ENCODE measurements at regions not wholly inside any gene's neighbourhood (a gene's known extent, or its start where the extent isn't known, plus 50 kb on each side); places are given as distances from the start of the nearest gene placed in this dataset.

DNA sequence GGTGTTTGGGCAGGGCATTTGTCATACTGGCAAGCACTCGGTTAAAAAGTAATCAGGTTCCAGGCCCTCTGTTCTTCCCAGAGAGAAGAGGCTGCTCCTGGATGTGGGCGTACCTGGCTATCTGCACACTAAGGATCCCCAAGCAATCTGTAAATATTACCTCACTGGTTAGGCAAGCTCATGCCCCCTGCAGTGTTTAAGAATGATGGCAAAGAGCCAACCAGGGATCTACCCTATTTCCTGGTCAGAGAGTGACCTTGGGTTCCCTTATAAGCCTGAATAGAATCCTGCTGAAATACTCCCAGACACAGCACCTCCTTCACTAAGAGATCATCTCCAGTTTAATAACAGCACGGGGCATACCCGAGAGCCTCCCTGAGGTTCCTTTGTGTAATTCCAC lies 181.2 kb downstream of the PIK3R1 start:
- intact Hi-C loops (cut with DNase I) = no loop called here
- 24 to 29% methylated on average over 4 of the region's 4 CpGs for WGBS, 2 donors
- H3K9me3 ChIP-seq = no peaks in the 10 kb centered on the region
- H3K27me3 ChIP-seq = no peaks in the 10 kb centered on the region
- no peak for TF ChIP-seq POLR2A (IDR thresholded peaks at IDR 0.05)
- TF ChIP-seq, protein P1, sequence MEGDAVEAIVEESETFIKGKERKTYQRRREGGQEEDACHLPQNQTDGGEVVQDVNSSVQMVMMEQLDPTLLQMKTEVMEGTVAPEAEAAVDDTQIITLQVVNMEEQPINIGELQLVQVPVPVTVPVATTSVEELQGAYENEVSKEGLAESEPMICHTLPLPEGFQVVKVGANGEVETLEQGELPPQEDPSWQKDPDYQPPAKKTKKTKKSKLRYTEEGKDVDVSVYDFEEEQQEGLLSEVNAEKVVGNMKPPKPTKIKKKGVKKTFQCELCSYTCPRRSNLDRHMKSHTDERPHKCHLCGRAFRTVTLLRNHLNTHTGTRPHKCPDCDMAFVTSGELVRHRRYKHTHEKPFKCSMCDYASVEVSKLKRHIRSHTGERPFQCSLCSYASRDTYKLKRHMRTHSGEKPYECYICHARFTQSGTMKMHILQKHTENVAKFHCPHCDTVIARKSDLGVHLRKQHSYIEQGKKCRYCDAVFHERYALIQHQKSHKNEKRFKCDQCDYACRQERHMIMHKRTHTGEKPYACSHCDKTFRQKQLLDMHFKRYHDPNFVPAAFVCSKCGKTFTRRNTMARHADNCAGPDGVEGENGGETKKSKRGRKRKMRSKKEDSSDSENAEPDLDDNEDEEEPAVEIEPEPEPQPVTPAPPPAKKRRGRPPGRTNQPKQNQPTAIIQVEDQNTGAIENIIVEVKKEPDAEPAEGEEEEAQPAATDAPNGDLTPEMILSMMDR (IDR thresholded peaks at IDR 0.05) = no peak
- DNase-seq (peak; percentile 52 to 82 (median 63)), ATAC-seq (peak; percentile 89)
- H3K27ac ChIP-seq = peak overlapping the region; percentile 34 to 78 (median 71)
- no peak overlapping the region for H3K4me3 ChIP-seq
- H3K36me3 ChIP-seq (replicated peaks in 1 of 2; ENCODE audit: insufficient read depth in 1 of 2, low read depth in 2 of 2) = no peaks in the 10 kb centered on the region
- H3K4me1 ChIP-seq = peaks cover 19% of the 10 kb centered on the region

DNA sequence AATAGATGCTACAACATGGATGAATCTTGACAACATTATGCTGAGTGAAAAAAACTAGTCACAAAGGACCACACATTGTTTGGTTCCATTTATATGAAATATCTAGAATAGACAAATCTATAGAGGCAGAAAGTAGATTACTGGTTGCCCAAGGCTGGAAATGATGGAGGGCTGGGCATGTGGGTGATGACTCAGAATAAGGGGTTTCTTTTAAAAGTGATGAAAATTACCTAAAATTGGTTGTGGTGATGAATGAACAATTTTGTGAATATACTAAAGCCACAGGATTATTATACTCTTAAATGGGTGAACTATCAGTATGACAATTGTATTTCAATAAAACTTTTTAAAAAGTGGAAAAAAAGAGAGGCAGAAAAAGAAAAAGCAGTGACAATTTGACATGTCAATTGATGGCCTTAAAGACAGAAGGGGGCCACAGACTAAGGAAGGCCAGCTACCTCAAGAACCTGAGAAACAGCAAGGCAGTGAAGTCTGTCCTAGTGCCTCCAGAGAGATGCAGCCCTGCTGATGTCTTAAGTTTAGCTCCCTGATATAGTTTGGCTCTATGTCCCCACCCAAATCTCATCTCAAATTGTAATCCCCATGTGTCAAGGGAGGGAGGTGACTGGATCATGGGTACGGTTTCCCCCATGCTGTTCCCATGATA lies 182.7 kb downstream of the PIK3R1 start:
- intact Hi-C loops (cut with DNase I) = no loop called here
- ATAC-seq = no peak
- TF ChIP-seq POLR2A (IDR thresholded peaks at IDR 0.05) = no peak
- TF ChIP-seq, protein P1 (IDR thresholded peaks at IDR 0.05) = no peak
- Histone ChIP-seq H3K27ac (no peak overlapping the region), H3K27me3 (no peaks in the 10 kb centered on the region), H3K4me3 (no peak overlapping the region), H3K4me1 (peaks cover 19% of the 10 kb centered on the region), H3K36me3 (replicated peaks in 1 of 2; ENCODE audit: insufficient read depth in 1 of 2, low read depth in 2 of 2) (no peaks in the 10 kb centered on the region), H3K9me3 (no peaks in the 10 kb centered on the region)
- DNase-seq = no peak
- 100% methylated on average over 1 of the region's 1 CpG for WGBS, 2 donors

DNA sequence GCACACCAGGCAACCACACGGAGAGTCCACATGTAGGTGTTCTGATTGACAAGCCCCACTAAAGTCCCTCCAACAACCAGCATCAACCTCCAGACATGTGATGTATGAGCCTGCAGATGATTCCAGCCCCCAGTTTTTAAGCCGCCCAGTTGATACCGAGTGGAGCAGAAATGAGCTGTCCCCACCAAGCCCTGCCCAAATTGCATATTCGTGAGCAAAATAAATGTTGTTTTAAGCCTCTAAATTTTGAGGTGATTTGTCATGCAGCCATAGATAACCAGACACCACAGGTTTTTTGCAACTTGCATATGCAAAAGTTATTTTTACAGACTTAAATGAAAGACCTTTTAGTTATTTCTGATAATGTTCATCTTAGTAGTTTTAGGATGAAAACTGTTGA lies 187.7 kb downstream of the PIK3R1 start:
- H3K36me3 ChIP-seq (replicated peaks in 1 of 2; ENCODE audit: insufficient read depth in 1 of 2, low read depth in 2 of 2) = no peaks in the 10 kb centered on the region
- H3K27ac ChIP-seq = no peak overlapping the region
- no peaks in the 10 kb centered on the region for H3K9me3 ChIP-seq
- intact Hi-C loops (cut with DNase I) = no loop called here
- no peak for TF ChIP-seq POLR2A (IDR thresholded peaks at IDR 0.05)
- TF ChIP-seq, protein P1 (IDR thresholded peaks at IDR 0.05) = no peak
- peaks cover 3% of the 10 kb centered on the region for H3K4me1 ChIP-seq
- H3K27me3 ChIP-seq = no peaks in the 10 kb centered on the region
- ATAC-seq (no peak), DNase-seq (no peak)
- H3K4me3 ChIP-seq = no peak overlapping the region
- WGBS, 2 donors = 55 to 76% methylated on average over 4 of the region's 4 CpGs

DNA sequence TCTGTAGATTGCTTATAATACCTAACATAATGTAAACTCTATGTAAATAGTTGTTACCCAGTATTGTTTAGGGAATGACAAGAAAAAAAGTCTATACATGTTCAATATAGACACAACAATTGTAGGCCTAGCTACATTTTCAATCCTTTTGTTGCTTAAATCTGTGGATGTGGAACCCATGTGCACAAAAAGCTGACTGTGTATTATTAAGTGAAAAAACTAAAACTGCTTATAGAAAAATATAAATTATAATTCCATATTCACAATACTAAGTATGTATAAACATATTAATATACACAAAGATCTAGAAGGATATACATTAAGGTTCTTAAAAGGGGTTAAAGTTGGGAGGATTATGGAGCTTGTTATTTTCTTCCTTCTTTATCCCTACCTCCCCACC lies 188.7 kb downstream of the PIK3R1 start:
- ATAC-seq = no peak
- Histone ChIP-seq H3K36me3 (replicated peaks in 1 of 2; ENCODE audit: insufficient read depth in 1 of 2, low read depth in 2 of 2) (no peaks in the 10 kb centered on the region), H3K4me3 (no peak overlapping the region), H3K9me3 (no peaks in the 10 kb centered on the region), H3K27me3 (no peaks in the 10 kb centered on the region), H3K4me1 (peaks cover 3% of the 10 kb centered on the region), H3K27ac (no peak overlapping the region)
- TF ChIP-seq POLR2A (IDR thresholded peaks at IDR 0.05) = no peak
- TF ChIP-seq, protein P1 (IDR thresholded peaks at IDR 0.05) = no peak
- intact Hi-C loops (cut with DNase I) = no loop called here
- no peak for DNase-seq

DNA sequence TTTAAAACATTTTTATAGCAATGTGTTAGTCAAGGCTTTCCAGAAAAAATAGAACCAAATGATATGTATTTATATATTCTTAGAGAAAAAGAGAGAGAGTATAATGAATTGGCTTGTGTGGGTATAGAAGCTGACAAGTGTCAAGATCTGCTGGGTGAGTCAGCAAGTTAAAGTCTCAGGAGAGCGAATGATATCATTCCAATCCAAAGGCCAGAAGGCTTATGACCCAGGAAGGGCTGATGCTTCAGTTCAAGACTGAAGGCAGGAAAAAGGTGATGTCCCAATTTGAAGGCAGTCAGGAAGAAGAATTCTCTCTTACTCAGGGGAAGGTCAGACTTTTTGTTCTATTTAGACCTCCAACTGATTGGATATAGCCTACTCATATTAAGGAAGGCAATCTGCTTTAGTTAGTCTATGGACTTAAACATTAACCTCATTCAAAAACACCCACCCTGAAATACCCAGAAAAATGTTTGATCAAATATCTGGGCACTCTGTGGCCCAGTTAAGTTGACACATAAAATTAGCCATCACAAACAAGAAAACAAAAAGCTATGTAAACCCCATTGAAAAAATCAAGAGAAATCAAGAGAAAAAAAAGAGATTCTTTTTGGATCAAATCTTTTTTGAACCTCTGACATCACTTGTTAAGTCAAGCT lies 189.6 kb downstream of the PIK3R1 start:
- Histone ChIP-seq H3K36me3 (replicated peaks in 1 of 2; ENCODE audit: insufficient read depth in 1 of 2, low read depth in 2 of 2) (no peaks in the 10 kb centered on the region), H3K27ac (no peak overlapping the region), H3K27me3 (no peaks in the 10 kb centered on the region), H3K9me3 (no peaks in the 10 kb centered on the region), H3K4me1 (peaks cover 3% of the 10 kb centered on the region), H3K4me3 (no peak overlapping the region)
- TF ChIP-seq, protein P1 (IDR thresholded peaks at IDR 0.05) = no peak
- no peak for TF ChIP-seq POLR2A (IDR thresholded peaks at IDR 0.05)
- DNase-seq = no peak
- 73 to 89% methylated on average over 1 of the region's 1 CpG for WGBS, 2 donors
- ATAC-seq = no peak
- intact Hi-C loops (cut with DNase I) = no loop called here
